IMR-90 (cell line): ENCODE measurements at regions not wholly inside any gene's neighbourhood (a gene's known extent, or its start where the extent isn't known, plus 50 kb on each side); places are given as distances from the start of the nearest gene placed in this dataset.

Experiments used
- ATAC-seq: fragments of 200-7000 bp; cut with Tn5 transposase; 2 replicates; pipeline ENCODE4 v1.9.1; 2020; ENCODE audit warnings: low read depth, mild to moderate bottlenecking, moderate library complexity
- BruUV-seq: library from RNA; stranded (reverse); fragments of 400-500 nt; replicated peaks from 2 replicates; lab custom pipeline; 2021; lab: Mats Ljungman, UMichigan
- CTCF ChIA-PET: fragments of 300-600 bp; formaldehyde crosslinking; extraction: SDS; loops from one replicate; lab custom pipeline; 2021; ENCODE audit warnings: antibody characterized with exemption; lab: Yijun Ruan, JAX
- POLR2A ChIA-PET: fragments of 300-600 bp; sonication (Branson Sonifier 250); formaldehyde crosslinking; loops from one replicate; lab custom pipeline; 2022; ENCODE audit warnings: antibody characterized with exemption; ENCODE audit not compliant: unreplicated experiment; lab: Charles Lee
- DNase-seq: peaks from one replicate; pipeline ENCODE4 v3.0.0; 2013
- H2AFZ ChIP-seq: replicated peaks from 2 replicates; pipeline ENCODE3; 2013; ENCODE audit warnings: low read length, mild to moderate bottlenecking; ENCODE audit not compliant: poor library complexity
- H2AK5ac ChIP-seq: 2 replicates; pipeline ENCODE4 v1.6.1; 2013; ENCODE audit warnings: low read depth, low read length, inconsistent platforms
- H2AK9ac ChIP-seq: replicated peaks from 2 replicates; pipeline ENCODE3; 2013; ENCODE audit warnings: mild to moderate bottlenecking, low read depth, low read length, moderate library complexity; ENCODE audit not compliant: poor library complexity
- H2BK120ac ChIP-seq: 2 replicates; pipeline ENCODE4 v1.6.1; 2013; ENCODE audit warnings: low read depth, low read length, inconsistent platforms
- H2BK15ac ChIP-seq: 3 replicates; pipeline ENCODE4 v1.6.1; 2013; ENCODE audit warnings: low read depth, low read length, inconsistent platforms
- H2BK20ac ChIP-seq: 2 replicates; pipeline ENCODE4 v1.6.1; 2013; ENCODE audit warnings: low read depth, mild to moderate bottlenecking, inconsistent platforms, low read length, moderate library complexity
- H2BK5ac ChIP-seq: 2 replicates; pipeline ENCODE4 v1.6.1; 2013; ENCODE audit warnings: mild to moderate bottlenecking, low read depth, low read length, inconsistent platforms; ENCODE audit not compliant: poor library complexity, severe bottlenecking
- H3K14ac ChIP-seq: replicated peaks from 2 replicates; pipeline ENCODE4 v1.6.1; 2013; ENCODE audit warnings: low read depth, low read length, inconsistent platforms
- H3K18ac ChIP-seq: 2 replicates; pipeline ENCODE4 v1.6.1; 2013; ENCODE audit warnings: low read depth, low read length, control low read depth
- H3K23ac ChIP-seq: 2 replicates; pipeline ENCODE4 v1.6.1; 2013; ENCODE audit warnings: low read depth, low read length, inconsistent platforms
- H3K27ac ChIP-seq: 2 replicates; pipeline ENCODE4 v1.5.1; 2013; ENCODE audit warnings: mild to moderate bottlenecking, control low read depth, low read length; ENCODE audit not compliant: insufficient read depth
- H3K27me3 ChIP-seq: 2 replicates; pipeline ENCODE4 v1.6.1; 2013; ENCODE audit warnings: low read length; ENCODE audit not compliant: control insufficient read depth, insufficient read depth
- H3K36me3 ChIP-seq: 2 replicates; pipeline ENCODE4 v1.6.1; 2013; ENCODE audit warnings: low read length, mixed read lengths; ENCODE audit not compliant: control insufficient read depth, insufficient read depth
- H3K4ac ChIP-seq: 2 replicates; pipeline ENCODE4 v1.6.1; 2013; ENCODE audit warnings: low read depth, low read length, inconsistent platforms
- H3K4me1 ChIP-seq: 2 replicates; pipeline ENCODE4 v1.6.1; 2013; ENCODE audit warnings: low read length, mixed read lengths; ENCODE audit not compliant: control insufficient read depth, insufficient read depth
- H3K4me2 ChIP-seq: 2 replicates; pipeline ENCODE4 v1.6.1; 2013; ENCODE audit warnings: low read depth, mild to moderate bottlenecking, control low read depth, low read length, moderate library complexity
- H3K4me3 ChIP-seq: 2 replicates; pipeline ENCODE4 v1.5.1; 2013; ENCODE audit warnings: low read depth, mild to moderate bottlenecking, control low read depth, low read length, moderate library complexity; ENCODE audit not compliant: insufficient read depth
- H3K56ac ChIP-seq: 2 replicates; pipeline ENCODE4 v1.6.1; 2013; ENCODE audit warnings: low read length, inconsistent platforms; ENCODE audit not compliant: insufficient read depth; ENCODE audit errors: extremely low read depth
- H3K79me1 ChIP-seq, 2 experiments: 2 replicates each; pipeline ENCODE4 v1.6.1; 2013; ENCODE audit warnings: low read length in 2 of 2, inconsistent platforms in 1 of 2, low read depth in 1 of 2
- H3K9ac ChIP-seq: 2 replicates; pipeline ENCODE4 v1.6.1; 2013; ENCODE audit warnings: low read depth, low read length, control low read depth
- H3K9me1 ChIP-seq: 2 replicates; pipeline ENCODE4 v1.6.1; 2013; ENCODE audit warnings: low read length, inconsistent platforms; ENCODE audit not compliant: insufficient read depth
- H3K9me3 ChIP-seq: 2 replicates; pipeline ENCODE4 v1.6.1; 2013; ENCODE audit warnings: low read length; ENCODE audit not compliant: control insufficient read depth, insufficient read depth
- H4K20me1 ChIP-seq: 2 replicates; pipeline ENCODE4 v1.6.1; 2013; ENCODE audit warnings: low read length, inconsistent platforms; ENCODE audit not compliant: insufficient read depth
- H4K5ac ChIP-seq: 2 replicates; pipeline ENCODE4 v1.6.1; 2013; ENCODE audit warnings: mild to moderate bottlenecking, low read depth, low read length, control low read depth
- H4K8ac ChIP-seq, 2 experiments: 2 replicates each; pipeline ENCODE4 v1.6.1; 2013; ENCODE audit warnings: low read depth in 2 of 2, low read length in 2 of 2, control low read depth in 1 of 2, inconsistent platforms in 1 of 2
- H4K91ac ChIP-seq: 2 replicates; pipeline ENCODE4 v1.6.1; 2013; ENCODE audit warnings: low read depth, low read length, inconsistent platforms; ENCODE audit not compliant: insufficient read depth
- POLR2A ChIP-seq: IDR thresholded peaks from 2 replicates; pipeline ENCODE4 v1.6.1; 2012; ENCODE audit warnings: mild to moderate bottlenecking, low read depth, low read length
- RCOR1 ChIP-seq: IDR thresholded peaks from 2 replicates; pipeline ENCODE4 v1.6.1; 2012; ENCODE audit warnings: mild to moderate bottlenecking, low read length, improper control_type of control experiment; ENCODE audit not compliant: insufficient replicate concordance
- WGBS, 2 experiments: methylation state at CpG; one replicate each; pipeline versions ENCODE4 v1.1.5 to v1.1.7; 2013; ENCODE audit warnings: missing lambda C conversion rate in 2 of 2; ENCODE audit not compliant: insufficient read length in 1 of 2; ENCODE audit errors: extremely low coverage in 2 of 2; 5-methylcytosine and 5-hydroxymethylcytosine counted together
- dilution Hi-C: fragments of 300-500 bp; cut with HindIII; formaldehyde crosslinking; loops from one replicate; pipeline ENCODE4 v1.14.3; 2018; ENCODE audit warnings: low sequenced_read_pairs; ENCODE audit not compliant: unreplicated experiment
- in situ Hi-C: fragments of 300-500 bp; cut with MboI; formaldehyde crosslinking; loops from 3 replicates; pipeline ENCODE4 v1.14.3; 2019; ENCODE audit warnings: low sequenced_read_pairs, inconsistent platforms, mixed read lengths
- intact Hi-C: fragments of 100-400 bp; cut with micrococcal nuclease; formaldehyde crosslinking; loops from 2 replicates; pipeline ENCODE4 v1.10.0; 2022

DNA sequence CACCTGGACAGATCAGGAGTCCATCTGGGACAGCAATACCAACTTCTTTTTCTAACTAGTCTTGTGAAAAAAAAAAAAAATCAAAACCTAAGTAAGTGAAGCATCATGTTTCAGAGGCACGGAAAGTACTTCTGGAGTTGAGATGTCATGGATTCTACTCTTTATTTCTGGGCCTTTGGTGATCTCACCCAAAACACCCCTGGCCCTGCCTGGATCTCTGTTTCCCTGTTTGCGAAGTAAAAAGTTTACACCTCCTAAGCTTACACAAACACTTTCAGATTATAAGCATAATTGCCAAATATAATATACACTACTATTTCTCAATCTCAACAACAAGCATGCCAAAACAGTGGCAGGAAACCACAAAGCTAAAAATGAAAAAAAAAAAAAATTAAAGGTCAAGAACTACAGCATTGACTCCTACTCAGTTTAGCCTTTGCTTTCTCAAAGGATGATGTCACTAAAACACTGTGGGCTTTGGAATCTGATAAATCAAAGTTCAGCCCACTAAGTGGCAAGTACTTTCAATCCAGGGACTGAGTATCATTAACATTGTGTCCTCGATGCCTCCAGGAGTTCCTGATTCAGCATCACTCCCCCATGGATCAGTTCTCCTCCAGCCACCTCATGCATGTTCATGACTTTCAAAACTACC lies 291.9 kb downstream of the NFIB start:
- Histone ChIP-seq H3K9ac (no peak overlapping the region), H3K4me1 (no peaks in the 10 kb centered on the region), H2BK15ac (no peak overlapping the region), H3K23ac (no peak overlapping the region), H3K4me3 (no peak overlapping the region), H4K20me1 (no peaks in the 10 kb centered on the region), H3K79me1 (no peaks in the 10 kb centered on the region), H4K91ac (no peak overlapping the region), H3K9me1 (no peaks in the 10 kb centered on the region), H2BK20ac (no peak overlapping the region), H3K27me3 (peaks cover 6% of the 10 kb centered on the region), H3K14ac (no peak overlapping the region), H2AK9ac (no peak overlapping the region), H4K8ac (no peak overlapping the region), H4K5ac (no peak overlapping the region), H2AFZ (no peak overlapping the region), H2BK120ac (no peak overlapping the region), H3K36me3 (no peaks in the 10 kb centered on the region), H3K4ac (no peak overlapping the region), H3K18ac (no peak overlapping the region), H2BK5ac (no peak overlapping the region), H3K56ac (no peak overlapping the region), H2AK5ac (no peak overlapping the region), H3K4me2 (no peak overlapping the region), H3K27ac (no peak overlapping the region), H3K9me3 (no peaks in the 10 kb centered on the region)
- in situ Hi-C loops (no loop called here), intact Hi-C loops (no loop called here), dilution Hi-C loops (no loop called here)
- ChIA-PET POLR2A (no interaction called here), CTCF (no interaction called here)
- TF ChIP-seq POLR2A (no peak), RCOR1 (no peak)
- no peak for ATAC-seq
- no TSS peak for BruUV-seq
- peak; percentile 21 for DNase-seq
- WGBS, 2 experiments = 25% methylated on average over 1 of the region's 3 CpGs; no CpG with 5 or more reads in 1 of the 2 experiments
